Embryonic facial prominence (tissue), 1 donor: ENCODE measurements at regions not wholly inside any gene's neighbourhood (a gene's known extent, or its start where the extent isn't known, plus 50 kb on each side); places are given as distances from the start of the nearest gene placed in this dataset.

ENCODE experiments used
- DNase-seq: peaks from one replicate; pipeline ENCODE4 v3.0.0-alpha.2; 2016; ENCODE audit errors: extremely low spot score

- DNase-seq: peak; percentile 53
Measured at GRCh38 chr4:188552741-188553275, 413.6 kb downstream of the TRIML1 start.

DNA sequence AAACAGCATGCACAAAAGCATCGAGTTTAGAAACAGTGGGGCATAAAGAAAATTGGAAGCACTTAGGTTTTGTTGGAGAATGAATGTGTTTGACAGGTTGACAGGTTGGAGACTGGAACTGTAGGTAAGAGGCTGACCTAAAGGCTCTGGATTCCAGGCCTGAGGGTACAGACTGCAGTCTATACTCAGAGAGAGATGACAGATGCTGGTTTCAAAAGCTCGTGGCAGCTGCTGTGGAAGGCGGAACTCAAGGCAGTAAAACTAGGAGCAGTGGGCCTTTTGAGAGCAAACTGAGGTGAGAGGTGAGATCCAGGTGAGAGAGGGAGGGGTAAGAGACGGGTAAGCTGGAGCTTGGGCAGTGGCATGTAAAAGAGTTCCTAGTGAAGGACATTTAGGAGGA lies 415.2 kb downstream of the TRIML1 start:
- DNase-seq: no peak

DNA sequence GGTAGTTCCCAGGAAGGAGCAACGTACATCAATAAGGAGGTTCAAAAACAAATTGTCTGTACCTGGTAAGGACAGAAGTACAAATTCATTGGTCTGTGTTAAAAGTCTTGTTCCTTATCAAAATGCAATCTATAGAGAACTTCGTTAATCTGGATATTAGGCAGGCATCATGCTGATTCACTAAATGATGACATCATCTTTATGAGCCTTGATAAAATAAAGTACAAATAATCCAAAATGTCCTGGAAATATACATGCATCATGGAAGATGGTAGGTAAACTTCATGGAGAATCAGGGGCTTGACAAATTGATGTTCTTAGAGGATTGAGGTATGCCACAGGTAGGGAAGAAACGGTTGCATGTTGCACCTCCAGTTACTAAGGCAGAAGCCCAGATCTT lies 433.9 kb downstream of the TRIML1 start:
- no peak for DNase-seq

DNA sequence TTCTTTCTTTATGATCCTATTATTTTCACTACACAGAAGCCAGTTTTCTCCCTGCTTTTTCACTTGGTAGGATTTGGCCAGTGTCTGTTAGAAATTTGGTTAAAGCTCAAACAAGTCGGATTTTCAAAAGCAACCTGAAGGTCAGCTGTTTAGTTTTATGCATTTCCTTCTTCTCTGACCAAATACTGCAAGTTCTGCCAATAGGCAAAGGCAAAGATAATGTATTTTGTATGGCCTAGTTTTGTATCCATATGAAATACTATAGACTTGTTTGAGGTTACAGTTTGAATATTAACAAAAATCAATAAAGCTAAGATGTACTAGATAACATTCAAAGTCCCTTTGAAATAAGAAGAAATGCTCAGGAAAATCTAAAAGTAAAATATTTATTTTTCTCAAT lies 439.4 kb downstream of the TRIML1 start:
- DNase-seq: no peak

- DNase-seq: no peak
Measured at GRCh38 chr4:188596021-188596420, 456.8 kb downstream of the TRIML1 start.

- no peak for DNase-seq
Measured at GRCh38 chr4:188603646-188604045, 464.4 kb downstream of the TRIML1 start.

DNA sequence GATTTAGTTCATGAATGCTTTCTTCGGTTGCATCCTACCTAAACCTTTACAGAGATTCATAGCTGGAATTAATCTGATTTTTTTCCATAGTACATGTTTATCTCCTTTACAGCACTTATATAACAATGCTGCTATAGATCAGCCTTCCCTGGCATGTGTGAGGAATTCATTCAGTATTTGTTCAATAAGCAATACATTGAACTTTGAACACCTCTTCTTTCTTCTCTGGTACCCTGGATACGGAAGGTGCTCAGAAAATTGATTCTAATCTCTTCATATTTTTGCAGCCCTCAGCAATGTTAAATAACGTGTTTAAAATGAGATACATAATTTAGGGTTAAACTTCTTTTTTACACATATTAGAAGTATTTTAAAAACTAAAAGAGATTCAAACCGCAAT lies 467.4 kb downstream of the TRIML1 start:
- no peak for DNase-seq

DNA sequence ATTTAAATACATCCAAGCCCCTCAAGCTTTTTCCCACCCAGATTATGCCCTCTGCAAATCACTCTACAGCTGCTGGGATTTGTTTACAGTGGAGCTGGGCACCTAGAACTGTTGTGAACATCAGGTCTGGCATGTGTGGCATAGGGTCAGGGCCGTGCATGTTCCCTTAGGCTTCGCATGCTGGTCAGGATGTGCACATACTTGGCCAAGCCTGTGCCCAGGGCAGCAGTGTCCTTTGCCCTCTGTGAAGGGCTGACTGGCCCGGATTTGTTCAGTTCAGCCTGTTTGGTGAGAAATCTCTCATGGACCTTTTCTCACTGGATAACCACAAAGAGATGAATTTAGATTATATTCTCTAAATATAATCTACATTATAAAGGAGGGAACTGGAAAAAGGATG lies 471.9 kb downstream of the TRIML1 start:
- no peak for DNase-seq

DNA sequence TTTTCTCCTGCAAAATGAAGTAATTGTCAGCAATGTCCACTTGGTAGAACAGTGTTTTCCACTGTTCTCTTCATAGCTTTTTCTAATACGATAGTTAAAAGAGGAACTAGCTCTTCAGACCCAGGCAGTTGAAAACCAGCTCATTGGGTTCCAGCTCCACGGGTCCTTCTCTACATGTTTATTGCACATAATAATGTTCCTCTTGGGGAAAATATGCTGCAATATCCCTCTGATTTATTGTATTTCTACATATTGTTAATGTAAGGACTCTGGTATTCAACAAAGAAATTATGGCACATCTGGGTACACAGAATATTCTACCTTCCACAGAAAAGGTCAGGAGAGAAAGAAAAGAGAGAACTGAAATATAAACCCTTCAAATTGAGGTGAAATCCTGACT lies 473.4 kb downstream of the TRIML1 start:
- no peak for DNase-seq

- no peak for DNase-seq
Measured at GRCh38 chr4:188613976-188614375, 474.7 kb downstream of the TRIML1 start.

- no peak for DNase-seq
Measured at GRCh38 chr4:188619456-188620149, 480.4 kb downstream of the TRIML1 start.

DNA sequence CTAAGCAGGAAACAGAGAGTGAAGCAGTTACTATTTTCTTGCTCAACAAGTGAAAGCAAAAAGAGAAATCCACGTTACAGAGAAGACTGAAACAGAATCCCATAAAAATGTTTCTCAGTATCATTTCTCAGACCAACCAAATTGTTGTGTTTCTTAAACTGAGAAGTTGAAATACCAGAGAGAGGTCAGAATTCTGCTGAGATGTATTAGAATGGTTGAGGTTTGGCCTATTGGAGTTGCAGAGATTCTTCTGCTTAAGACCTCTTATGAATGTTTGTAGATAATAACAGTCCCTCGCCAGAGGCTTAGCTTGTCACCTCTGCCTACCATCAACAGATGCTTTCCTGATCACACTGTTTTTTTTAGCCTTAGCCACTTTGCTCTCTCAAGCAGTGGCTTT lies 481.4 kb downstream of the TRIML1 start:
- DNase-seq: no peak

- no peak for DNase-seq
Measured at GRCh38 chr4:188623314-188623854, 484.1 kb downstream of the TRIML1 start.

DNA sequence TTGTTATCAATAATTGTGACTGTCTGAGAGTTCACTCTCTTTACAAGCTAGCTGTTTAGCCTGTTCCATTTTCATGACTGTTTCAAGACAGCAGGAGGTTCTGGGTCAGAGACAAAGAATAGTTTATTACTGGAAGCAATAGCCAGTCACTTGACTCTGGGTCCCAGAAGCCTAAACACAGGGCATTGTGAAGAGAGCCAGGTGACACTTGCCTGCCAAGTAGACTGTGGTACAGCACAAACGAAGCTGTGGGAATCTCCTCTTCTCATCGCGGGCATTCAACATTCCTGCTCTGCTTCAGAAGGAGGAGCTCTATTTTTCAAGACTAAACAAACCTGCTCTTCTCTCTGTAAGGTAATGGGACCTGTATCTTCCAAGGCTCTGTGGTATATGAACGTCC lies 485.1 kb downstream of the TRIML1 start:
- no peak for DNase-seq

GRCh38 chr4:188627892-188628291 lies 488.7 kb downstream of the TRIML1 start:
- no peak for DNase-seq

DNA sequence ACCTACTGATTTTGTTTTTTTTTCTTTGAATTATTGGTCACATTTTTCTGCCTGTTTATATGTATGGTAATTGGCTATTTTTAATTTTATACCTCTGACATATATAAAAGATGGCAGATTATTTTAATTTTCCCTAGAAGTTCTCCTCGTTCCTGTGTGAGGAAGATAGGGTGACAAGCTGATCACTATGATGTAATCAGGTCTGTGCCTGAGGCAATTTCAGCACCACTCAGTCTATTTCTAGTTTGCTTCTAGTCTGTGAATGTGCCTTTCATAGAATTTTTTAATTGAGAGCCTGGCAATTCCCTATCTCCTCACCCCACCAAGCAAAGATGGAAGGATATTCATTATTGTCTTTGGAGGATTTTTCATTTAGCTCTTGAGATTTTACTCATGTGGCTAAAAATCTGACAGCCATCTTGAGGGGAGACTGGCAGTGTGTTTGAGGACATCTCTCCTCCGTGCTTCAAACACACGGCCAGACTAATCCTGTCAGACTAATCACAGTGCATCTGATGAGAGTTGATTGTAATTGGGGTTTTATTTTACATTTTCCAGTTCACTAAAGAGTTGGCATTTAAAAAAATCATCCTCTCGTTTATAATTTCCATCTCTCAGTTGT lies 500.3 kb downstream of the TRIML1 start:
- no peak for DNase-seq

GRCh38 chr4:188647820-188648370 lies 508.7 kb downstream of the TRIML1 start:
- DNase-seq: no peak

- DNase-seq: no peak
Measured at GRCh38 chr4:188649635-188650034, 510.4 kb downstream of the TRIML1 start.

GRCh38 chr4:188650516-188650915 lies 511.3 kb downstream of the TRIML1 start:
- DNase-seq: no peak

DNA sequence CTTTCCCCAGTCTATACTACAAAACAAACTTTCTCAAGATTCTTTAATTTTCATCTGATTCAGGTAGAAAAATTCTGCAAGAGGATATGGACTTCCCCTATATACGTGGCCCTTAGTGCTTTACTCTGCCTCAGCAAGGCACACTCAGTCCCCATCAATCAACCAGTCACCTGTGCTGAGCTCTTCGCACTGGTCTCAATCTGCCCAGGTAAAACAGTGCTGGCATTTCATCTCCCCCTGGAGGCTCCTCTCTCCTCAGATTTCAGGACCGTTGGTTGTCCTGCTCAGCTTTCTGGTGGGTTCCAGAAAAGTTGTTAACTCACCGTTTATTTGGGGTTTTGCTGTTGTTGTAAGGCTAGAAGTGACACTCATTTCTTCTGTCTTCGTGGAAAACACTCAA lies 518.1 kb downstream of the TRIML1 start:
- no peak for DNase-seq

DNA sequence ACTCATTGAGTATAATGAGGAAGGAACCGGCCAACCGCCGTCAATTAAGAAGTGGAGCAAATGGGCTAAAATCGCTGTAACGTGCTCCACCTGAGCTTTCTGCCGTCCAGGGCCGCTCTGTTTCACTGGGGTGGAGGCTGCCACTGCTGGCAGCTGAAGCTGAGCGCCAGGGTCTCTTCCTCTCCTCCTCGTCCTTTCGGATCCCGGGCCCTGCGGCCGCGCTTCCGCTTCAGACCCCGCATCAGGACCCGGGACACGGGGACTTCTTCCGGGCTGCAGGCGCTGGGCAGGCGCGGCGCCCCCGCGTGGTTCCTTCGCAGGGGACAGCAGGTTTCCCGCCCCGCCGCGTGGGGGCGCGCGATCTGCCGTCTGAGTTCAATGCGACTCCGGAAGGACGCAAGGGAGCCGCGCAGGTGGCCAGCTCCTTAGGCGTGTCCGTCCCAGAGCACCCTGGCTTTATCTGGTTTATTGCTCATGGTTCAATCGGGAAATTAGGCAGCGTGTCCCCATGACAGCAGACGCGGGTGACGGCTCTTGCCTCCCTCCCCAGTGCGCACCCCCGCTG lies 519.8 kb downstream of the TRIML1 start:
- DNase-seq: no peak

- DNase-seq: no peak
Measured at GRCh38 chr4:188660796-188661195, 521.6 kb downstream of the TRIML1 start.

- no peak for DNase-seq
Measured at GRCh38 chr4:188661502-188661901, 522.3 kb downstream of the TRIML1 start.
